M059J (cell line): ENCODE measurements at regions not wholly inside any gene's neighbourhood (a gene's known extent, or its start where the extent isn't known, plus 50 kb on each side); places are given as distances from the start of the nearest gene placed in this dataset.
A peak's percentile ranks its signal among the peaks of the same experiment; 100 is the strongest.

Experiments
- DNase-seq: peaks from one replicate; pipeline ENCODE4 v3.0.0-alpha.2; 2012; ENCODE audit warnings: low read depth

DNA sequence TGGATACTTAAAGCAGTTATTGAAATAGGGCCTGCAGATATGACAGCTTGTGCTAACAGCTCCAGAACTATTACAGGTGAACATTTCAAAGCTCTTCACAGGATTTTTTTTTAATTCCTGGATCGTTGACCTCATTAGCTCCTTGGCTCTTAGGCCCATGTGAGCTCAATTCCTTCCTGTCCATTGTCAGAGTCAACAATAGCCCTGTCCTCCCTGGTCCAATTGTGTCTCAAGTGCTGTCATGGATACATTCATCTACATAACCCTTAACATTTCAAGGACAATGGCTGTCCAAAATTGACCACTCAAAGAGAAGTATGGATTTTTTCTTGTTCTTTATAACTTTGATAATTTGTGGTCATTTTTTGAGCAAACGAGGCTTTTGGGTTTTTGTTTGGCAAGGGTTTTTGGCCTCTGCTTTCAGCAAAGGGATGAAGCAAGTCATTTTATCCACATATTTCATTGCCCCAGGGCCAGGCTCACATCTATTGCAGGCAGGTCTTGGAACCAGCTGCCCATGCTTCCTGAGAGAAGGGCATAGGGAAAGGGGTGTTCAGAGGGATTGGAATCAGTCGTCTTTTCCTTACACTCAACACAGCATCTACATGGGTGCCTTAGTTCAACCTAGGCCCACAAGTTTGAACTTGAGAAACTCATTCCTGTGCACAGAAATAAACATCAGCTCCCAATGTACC lies 282.1 kb downstream of the TPBG start:
- peak; percentile 7 for DNase-seq

DNA sequence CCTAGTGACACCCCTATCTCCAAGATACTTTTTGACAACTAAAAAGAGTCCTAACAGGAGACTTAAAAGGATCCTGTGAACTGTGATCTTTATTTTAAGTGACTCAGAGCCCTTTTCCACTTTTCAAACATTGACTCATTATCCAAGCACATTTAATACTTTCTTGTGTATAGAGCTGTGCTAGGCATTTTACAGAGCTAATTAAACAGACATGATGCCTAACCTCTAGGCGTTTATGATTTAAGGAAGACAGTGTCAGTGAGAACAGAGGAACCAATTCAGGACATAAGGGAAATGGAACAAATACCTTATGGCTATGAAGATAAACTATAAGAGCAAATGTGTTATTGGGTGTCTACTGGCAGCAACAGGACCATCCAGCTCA lies 282.6 kb downstream of the TPBG start:
- peak; percentile 14 for DNase-seq

DNA sequence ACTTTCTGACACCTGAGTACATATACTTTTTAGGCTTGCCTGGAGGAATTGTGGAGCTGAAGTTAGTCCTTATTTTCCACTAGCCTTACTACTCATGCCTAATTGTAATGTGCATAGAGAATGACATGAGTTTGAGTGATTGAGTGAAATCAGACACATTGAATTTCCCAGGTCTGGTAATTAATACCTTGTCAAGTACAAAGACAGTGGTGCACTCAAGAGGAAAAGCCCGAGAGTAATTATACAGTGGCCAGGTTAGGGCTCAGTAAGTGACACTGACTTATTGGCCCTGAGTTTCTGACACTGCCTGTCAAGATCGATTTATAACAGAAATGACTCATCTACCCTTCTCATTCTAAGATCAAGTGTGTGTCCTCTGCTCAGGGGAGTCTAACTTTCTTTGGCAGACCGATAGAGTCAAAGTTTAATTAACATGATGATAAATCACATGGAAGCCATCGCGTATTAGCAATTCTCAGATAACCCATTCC lies 288.3 kb downstream of the TPBG start:
- DNase-seq: no peak

DNA sequence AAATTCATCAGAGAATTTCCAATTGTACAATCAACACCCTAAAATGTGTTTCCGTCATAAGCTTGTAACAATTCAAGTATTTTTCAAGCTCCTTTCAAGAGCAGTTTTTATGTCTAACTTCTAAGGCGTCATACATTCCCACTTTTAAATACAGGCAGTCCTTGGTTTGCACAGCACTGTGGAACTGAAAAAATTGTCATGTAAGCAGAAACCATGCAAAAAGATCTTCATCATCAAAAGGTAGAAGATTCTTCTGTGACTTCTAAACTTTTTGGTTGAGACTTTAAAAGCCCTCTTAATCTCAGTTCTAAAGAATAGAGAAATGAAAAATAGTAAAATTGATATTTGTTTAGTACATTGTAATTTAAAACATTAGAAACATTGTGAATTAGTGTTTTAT lies 315.6 kb downstream of the TPBG start:
- no peak for DNase-seq

DNA sequence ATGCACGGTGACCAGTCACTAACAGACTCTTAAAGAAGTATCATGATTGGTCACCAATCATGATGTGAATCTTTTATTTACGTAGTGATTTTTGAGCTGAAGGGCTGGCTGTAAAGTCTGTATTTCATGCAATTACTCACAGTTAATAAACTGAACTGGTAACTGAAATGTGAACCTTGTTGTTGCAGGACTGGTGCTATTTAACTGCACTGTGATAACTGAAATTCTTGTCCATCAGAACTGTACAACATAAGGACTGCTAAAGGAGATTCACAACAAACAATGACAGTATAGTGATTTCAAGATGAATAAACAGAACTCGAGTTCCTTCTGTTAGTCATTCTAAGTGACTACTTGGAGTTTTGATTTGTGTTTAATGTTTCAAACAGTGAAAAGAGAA lies 316.6 kb downstream of the TPBG start:
- no peak for DNase-seq

DNA sequence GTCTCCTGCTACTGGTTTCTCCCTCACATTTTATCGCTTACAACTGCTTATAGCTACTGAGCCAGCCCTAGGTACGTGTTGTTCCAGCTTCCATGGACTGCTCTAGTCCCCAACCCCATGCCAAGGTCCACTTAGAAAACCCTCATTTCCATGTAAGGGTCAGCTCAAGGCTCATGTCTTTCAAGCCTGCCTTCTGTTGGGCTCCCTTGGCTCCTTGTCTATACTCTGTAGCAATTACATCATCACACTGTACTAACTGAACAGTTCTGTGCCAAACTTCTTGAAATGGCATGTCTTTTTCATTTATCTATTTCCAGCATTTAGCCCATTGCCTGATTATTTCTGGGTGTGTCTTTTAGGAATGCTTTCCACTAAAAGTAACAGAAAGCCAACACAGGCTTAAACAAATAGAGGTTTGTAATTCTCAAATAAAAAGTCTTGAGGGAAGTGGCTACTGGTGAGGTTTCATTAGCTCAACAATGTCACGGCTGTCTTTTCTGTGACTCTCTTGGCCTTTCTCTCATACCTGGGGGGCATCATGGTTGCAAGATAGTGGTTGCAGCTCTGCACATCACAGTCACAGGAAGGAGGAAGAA lies 317.6 kb downstream of the TPBG start:
- DNase-seq: no peak

DNA sequence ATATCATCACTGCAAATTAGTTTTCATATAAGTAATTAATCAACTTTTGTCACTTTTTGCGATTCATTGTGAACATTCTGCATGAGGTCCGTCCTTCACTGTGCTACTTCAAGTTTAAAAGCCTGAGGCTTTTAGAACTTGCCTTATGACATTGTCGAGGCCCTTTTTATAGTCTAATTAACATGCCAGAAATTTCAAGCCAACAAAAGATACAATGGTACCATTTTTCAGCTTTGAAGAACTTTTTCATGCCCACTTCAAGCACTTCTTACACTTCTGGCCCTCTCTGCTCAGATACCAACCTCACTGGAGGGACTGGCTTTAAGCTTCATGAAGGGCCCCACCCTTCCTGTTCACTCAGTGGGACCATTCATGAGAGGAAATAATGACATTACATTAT lies 323.1 kb downstream of the TPBG start:
- no peak for DNase-seq

DNA sequence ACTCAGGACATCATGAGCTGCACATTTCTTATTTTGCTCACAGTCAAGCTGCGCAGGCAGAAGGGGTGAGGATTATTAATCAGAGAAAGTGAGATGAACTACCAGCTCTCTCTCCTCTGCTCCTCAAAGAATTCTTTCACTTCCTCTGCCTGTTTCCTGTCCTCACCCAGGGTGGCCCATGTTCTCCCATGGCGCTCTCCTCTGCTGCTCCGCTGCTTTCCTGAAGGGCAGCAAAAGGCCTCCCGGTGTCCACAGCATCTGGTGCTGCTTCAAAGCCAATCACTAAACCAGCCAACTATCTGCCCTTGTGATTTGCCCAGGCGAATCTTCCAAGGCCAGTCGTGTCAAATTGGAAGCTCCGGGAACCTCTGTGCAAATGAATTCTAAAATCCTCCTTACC lies 324.2 kb downstream of the TPBG start:
- no peak for DNase-seq

DNA sequence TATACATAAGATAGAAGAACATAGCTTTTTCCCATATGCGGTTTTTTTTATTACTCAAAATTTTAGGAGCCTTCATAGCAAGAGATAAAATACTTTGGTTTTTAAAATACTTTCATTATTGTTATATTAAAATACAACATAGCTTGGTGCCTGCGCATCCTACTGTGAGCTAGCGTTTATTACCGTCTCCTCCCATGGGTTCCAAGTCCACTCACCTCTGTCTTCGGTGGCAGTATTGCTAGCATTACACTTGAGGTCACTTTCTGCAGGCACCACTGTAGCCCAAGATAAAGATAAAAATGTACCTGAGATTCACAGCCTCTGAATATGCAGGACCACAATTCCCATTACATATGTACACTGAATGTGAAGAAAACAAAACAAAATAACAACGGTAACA lies 326.7 kb downstream of the TPBG start:
- DNase-seq: no peak

DNA sequence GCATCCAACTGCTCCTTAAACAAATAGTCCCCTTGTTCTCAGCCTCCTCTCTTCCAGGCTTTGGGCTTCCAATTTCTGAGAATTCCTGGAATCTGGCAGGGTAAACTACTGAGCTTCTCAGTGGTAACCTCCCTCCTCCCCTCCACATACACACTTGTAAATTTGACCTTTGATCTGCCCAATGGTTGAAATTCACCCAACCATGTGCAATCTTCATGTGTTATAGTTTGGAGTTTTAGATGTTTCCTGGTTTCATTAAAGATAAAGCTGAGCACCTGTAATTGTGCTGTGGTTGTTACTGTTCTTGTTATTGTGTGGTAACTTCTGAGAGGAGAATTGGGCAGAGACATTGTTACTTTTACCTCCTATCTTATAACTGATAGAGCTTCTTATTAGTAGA lies 328.4 kb downstream of the TPBG start:
- DNase-seq: no peak

DNA sequence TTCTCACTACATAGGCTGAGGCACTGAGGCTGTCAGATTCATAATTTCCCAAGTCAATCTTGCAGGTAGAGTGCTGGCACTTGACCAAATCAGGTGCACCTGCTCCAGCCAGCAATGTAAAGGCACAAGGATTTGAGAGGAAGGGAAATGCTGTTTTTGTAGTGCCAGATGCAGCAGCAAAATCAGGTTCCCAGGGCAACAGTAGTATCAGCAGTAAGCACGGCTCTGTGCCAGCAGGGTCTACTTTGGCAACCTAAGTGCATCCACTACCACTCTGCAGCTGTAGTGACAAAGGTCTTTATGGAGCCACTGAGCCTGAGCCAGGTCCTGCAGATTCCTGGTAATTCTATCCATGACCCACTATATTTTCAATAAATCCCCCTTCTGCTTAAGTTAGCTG lies 329.5 kb downstream of the TPBG start:
- DNase-seq: no peak

DNA sequence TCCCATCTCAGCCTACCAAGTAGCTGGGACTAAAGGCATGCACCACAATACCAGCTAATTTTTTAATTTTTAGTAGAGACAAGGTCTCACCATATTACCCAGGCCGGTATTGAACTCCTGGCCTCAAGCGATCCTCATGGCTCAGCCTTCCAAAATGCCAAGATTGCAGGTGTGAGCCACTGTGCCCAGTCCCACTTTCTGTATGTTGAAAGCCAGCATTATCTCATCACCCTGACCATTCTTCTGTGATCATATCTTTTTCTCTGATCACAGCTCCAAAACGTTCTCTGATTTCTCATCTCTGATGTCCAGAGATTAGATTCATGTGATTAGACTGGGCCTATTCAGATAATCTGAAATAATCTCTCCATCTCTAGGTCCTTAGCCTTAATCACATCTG lies 337.7 kb downstream of the TPBG start:
- no peak for DNase-seq

DNA sequence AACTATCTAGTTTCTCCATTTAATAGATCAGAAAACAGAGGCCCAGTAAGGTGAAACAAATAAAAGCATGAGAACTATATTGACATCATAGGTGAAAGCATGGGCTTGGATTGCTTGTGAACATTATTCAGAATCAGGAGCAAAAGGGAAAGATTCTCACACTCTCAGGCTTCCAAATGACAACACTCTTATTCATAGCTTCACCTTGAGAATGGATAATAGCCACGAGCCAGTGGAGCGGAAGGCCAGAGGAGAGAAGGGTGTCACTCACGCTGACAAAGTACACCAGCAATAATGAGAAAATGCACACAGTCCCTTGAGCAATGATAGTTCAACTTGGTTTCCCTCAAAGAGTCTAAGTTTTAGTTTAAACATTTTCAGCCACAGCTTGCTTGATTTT lies 339.0 kb downstream of the TPBG start:
- no peak for DNase-seq

DNA sequence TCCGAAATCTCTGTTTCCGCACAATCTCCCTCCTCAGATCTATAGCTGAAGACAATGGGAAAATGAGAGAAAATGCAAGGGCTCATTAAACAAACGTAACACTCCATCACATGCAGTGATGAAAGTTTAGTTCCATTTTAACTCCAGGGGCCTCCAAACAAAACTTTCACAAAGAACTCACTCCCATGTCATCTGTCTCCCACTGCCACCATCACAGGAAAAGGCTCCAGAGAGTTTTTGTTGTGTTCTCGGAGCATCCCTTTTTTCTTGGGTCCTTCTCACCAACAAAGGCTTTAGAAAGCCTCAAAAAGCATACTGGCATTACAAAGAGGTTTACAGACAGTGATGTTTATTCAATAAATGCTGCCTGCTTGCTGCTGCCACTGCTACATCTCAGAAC lies 339.6 kb downstream of the TPBG start:
- no peak for DNase-seq

DNA sequence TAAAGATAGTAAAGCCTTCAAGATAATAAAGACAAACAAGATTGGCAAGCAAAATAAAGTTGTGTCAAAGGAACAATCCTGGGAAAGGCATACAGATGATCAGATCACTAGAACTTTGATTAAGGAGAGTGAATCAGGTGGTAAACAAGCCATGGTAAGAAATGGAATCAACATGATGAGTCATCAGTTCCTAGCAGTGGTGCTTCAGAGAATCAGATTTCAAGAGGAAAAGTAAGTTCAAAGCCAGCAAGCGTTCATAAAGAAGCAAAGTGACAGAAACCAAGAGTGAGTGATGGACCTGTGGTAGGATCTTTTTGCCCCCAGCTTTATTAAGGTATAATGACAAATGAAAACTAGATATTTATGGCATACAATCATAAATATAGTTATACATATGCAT lies 340.4 kb downstream of the TPBG start:
- DNase-seq: peak; percentile 50

DNA sequence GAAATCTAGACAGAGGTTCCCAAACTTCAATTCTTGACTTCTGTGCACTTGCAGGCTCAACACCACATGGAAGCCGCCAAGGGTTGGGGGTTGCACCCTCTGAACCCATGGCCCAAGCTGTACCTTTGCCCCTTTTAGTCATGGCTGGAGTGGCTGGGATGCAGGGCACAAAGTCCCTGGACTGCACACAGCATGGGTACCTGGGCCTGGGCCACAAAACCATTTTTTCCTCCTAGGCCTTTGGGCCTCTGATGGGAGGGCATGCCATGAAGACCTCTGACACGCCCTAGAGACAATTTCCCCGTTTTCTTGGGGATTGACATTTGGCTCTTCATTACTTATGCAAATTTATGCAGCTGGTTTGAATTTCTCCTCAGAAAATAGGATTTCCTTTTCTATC lies 342.0 kb downstream of the TPBG start:
- no peak for DNase-seq

DNA sequence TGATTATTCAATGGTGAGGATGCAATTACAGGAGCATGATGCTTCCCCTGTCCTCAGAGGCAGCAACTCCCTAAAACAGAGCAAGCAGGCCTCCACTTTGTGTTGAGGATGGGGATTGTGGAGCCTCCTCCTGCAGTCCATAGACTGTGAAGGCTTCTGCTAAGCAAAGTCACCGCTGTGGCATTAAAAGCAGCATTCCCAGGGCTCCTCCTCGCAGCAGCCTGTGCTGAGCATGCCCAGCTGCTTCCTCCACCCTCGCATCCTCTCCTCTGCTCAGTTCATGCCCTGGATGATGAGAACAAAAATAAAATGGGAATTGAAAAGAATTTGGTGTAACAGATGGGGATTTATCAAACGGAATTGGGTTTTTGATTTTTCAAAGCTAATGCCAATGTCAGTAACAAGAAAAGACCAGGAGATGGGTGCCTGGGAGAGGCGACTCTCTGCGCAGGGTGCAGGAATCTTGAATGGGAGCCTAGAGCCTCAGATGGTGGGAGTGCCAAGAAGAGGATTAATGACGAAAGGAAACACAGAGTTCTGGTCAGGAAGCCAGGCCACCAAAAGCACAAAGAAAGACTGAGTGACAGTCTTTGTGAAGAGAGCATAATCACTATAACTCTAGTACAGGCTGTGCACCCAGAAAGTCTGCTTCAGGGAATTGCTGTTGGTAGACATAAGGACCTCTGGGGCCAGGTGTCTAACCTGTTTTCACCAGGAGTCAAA lies 347.6 kb downstream of the TPBG start:
- no peak for DNase-seq

DNA sequence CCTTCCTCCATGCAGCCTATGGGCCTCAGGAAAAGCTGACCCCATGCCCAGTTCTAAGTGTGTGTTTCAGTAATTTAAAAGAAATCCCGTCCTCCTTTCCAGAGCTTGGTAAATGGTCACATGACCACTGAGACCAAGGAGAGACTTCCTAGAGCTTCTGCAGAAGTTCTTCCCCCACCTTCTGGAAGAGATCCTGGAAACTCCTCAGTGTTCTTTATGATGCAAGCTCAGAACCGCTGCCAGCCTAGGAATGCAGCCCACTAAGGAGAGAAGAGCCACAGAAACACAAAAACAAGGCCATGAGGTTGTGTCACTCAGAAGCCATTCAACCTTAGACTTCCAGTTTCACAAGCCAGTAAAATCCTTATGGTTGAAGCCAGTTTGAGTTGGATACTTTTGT lies 348.4 kb downstream of the TPBG start:
- DNase-seq: peak; percentile 59

DNA sequence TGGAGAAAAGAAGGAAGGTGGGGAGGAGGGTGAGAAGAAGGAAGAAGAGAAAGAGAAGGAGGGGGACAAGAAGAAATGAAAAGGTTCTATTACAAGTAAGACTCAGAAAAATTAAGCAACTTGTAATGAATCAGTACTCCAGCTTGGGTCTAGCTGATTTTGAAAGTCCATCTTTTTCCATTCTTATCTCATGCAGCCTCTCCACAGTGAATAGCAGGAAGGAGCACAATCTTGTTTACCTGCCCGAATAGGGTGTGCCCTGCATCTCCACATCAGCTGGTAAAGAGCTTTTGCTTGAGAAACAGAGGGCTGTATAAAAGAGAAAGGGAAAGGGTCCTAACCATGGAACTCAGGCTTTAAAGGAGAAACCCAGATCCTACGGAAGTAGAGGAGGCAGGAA lies 348.8 kb downstream of the TPBG start:
- DNase-seq: no peak

DNA sequence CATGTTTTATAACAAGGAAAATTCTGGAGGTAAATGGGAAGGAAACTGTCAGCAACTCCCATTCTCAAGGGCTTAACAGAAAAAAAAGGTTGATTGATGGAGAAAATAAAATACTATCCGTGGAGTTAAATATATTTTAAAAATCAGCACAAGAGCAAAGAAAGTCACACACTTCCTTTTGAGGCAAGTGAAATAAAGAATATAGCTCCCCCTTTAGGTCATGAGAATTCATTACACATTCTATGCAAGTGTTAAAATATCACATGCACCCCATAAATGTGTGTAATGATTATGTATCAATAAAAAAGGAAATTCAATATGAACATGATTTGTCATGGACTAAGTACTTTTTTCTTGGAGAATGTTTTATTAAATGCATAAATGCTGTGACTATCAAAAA lies 349.2 kb downstream of the TPBG start:
- DNase-seq: no peak

DNA sequence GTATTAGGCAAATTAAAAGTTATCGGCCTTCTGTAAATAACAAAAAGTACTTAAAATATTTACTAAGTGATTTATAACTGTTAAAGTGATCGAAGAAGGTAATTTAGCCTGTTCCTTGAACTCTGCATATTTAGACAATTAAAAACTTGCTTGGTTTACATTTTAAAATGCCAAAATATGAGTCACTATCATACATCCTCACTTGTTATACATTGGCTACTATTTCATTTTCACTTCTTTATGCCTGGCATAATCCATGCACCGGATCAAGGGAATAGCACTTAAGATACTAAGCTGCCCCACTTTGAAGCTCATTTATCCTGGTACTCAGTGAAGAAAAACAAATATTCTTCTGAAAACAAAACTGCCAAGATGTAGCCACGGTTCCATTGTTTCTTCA lies 344.6 kb downstream of the UBE3D start:
- peak; percentile 32 for DNase-seq

DNA sequence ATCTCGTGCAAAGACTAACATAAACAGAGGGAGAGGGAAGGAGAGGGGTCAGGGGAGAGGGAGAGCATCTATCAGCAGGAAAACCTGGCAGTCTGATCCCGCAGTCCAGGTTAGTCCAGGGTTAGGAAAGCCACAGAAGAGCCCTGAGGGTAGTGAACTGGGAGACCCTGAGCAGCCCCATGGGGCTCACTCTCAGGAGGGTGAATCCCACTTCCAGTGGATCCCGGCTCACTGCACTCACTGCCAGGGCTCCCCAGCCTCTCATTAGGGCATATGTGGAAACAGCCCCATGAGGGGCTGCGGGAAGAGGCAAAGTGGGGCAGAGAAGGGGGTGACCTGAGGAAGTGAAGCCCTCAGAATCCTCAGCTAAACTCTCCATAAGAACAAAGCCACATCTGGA lies 329.9 kb downstream of the UBE3D start:
- DNase-seq: no peak

DNA sequence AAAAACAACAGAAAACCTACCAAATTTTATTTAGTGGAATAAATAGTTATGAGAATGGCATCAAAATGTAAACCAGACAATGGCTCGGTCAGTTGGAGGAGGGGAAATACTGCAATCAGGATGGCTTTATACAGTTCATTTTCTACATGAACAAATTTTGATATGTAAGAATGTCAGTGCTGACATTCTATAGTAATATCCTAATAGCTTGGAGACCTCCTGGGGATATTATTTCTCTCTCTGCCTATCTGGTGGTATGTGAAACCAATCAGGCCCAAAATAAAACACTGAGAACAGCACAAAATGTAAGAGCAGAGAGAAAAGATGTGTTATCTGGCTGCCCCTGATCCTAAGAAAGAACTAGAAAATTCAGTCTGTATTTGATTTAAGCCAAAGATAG lies 327.7 kb downstream of the UBE3D start:
- no peak for DNase-seq
